HG03442 (cell line): ENCODE measurements at regions not wholly inside any gene's neighbourhood (a gene's known extent, or its start where the extent isn't known, plus 50 kb on each side); places are given as distances from the start of the nearest gene placed in this dataset.

ENCODE experiments used
- ATAC-seq: cut with Tn5 transposase; IDR thresholded peaks from one replicate; pipeline ENCODE4 v1.9.1; 2021; ENCODE audit warnings: mild to moderate bottlenecking, moderate library complexity; ENCODE audit not compliant: unreplicated experiment

DNA sequence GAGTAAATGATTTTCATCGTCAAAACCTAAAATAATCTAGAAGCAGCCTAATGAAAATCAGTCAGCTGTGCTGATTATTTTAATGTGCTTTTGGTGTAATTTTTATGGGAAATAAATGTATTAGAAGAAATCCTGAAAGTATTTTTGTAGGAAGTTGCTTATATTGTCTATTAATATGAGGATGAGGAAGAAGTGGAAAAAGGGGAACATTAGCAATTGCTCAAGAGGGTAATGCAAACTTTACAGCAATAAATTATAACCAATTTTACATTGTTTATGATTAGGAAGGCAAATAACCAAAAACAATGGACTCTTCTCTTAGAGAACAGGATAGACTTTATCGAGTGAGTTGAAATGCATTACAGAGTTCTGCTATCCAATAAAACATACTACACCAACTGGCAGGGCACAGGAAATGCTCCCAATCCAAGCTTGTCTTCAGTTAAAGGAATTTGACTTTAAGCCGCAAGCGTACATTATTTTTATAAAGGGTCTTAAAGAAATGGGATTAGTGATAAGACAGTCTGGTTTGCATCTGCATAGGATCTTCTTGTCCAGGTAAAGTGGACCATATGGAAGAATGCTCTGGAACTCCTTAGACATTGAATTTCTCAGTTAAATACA, 374.8 kb downstream of the PDGFC start:
- no peak for ATAC-seq

GRCh38 chr4:156596026-156596425, 375.6 kb downstream of the PDGFC start:
- no peak for ATAC-seq

DNA sequence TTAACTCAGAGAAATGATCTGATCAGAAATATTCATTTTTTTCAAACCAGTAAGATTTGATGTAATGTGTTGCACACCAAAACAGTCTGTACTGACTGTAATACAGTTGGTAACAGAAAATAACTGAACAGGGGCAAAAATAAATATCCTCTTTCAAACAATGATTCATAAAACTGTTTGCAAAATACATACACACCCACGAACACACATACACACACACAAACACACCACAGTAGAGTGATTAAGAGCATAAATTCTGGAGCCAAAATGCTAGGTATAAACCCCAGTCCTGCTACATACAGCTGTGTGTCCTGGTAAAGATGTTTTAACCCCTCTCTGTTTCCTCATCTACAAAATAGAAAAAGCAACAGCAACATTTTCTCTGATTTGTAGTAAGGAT, 376.6 kb downstream of the PDGFC start:
- ATAC-seq = no peak

DNA sequence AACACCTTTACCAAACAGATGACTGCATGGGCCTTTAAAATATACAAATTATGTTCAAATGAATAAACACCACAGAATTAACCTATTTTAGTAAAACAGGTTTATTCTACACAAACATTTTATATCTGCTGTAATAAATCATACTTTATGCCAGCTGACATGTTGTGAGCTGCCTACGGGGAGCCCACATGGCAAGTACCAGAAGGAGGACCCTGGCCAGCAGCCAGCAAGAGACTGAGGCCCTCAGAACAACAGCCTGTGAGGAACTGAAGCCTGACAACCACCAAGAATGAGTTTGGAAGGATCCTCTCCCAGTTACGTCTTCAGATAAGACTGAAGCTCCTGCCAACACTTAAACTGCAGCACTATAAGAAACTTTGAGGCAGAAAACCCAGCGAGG, 377.0 kb downstream of the PDGFC start:
- ATAC-seq = no peak

DNA sequence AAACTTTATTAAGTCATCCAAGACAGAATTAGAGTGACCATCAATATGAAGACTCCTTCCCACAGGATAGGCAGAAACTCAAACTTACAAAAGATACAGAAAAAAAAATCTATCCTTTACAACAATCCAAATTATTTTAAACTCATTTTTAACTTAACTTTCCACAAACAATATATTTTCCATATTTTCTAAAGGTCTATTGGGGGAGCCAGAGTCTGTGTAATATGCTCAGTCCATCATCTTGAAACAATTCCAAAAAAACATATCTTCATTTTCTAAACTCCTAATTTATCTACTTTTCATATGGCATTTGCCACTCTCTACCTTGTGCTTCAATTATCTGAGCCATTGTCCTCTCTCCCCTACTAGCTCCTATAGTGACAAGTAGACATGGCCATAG, 378.1 kb downstream of the PDGFC start:
- no peak for ATAC-seq

DNA sequence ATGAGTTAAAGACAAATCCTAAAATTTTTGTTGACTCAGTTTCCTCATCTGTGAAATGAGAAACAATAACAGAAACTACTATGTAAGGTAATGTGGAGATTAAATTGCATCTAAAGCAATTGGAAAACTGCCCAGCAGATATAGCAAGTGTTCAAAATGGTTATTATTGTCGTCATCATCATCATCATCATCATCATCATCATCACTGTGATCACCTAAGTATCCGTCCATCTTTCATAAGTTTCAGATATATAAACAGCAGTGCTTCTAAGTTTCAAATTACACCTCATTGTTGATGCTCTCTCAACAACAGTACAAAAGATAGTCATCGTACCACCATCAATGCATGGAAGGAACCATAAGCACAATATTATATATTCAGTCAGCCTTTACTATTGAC, 379.9 kb downstream of the PDGFC start:
- no peak for ATAC-seq

- no peak for ATAC-seq
These were observed 387.5 kb downstream of the PDGFC start for GRCh38 chr4:156584100-156584499.

GRCh38 chr4:156583265-156583664, 388.3 kb downstream of the PDGFC start:
- no peak for ATAC-seq

DNA sequence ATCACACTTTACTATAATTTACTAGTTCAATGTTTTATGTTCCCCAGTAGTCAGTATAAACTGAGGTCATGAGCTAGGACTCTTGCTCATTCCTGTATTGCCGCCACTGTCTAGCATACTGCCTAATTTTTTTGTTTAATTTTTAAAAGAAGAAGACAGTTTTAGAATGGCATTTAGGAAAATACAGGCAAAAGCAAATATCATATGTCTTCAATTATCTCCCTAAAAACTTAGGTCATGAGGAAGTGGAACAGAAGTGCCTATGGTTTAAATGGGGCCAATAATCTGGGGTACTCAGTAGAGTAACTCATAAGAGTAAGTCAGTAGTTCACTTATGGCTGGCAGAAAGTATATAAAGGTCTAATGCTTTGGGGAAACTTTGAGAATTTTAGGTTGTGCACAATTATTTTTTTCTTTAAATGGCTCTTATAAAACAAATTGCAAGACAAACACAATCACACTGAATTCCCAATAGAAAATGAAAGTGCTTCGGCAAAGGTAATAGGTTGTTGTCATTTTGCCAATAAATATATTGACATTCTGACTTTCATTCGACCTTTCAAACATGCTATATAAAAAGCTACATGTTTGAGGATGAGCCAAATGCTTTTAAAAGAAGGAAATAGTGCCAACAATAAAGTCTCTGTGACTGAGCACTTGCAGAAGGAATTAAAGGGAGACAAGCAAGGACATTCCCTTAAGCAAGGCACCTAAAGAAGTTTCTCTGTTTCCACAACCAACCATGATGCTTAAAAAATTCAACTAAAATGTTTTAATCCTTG, 390.1 kb downstream of the PDGFC start:
- no peak for ATAC-seq

DNA sequence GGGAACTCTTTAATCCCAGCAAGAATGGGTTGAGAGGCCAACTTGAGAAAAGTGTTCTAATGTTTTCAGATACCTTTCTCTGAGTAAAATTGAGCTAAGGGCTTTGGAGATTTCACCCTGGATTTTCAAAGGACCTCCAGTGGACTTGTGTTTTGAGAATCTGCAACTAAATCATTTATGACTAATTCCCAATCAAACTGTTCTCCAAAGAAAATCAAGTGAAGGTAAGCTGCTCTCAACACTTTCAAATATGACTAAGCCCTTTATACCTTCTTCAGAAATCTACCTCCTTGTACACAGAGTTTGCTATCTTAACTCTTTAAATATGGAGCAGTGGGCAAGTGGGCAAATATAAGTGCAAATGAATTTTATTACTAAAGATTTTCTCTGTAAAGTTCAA, 392.9 kb downstream of the PDGFC start:
- no peak for ATAC-seq

GRCh38 chr4:156578005-156578404, 393.6 kb downstream of the PDGFC start:
- ATAC-seq = no peak

- ATAC-seq = no peak
These were observed 394.7 kb downstream of the PDGFC start for GRCh38 chr4:156576946-156577345.

- no peak for ATAC-seq
These were observed 396.0 kb downstream of the PDGFC start for GRCh38 chr4:156575430-156576073.

DNA sequence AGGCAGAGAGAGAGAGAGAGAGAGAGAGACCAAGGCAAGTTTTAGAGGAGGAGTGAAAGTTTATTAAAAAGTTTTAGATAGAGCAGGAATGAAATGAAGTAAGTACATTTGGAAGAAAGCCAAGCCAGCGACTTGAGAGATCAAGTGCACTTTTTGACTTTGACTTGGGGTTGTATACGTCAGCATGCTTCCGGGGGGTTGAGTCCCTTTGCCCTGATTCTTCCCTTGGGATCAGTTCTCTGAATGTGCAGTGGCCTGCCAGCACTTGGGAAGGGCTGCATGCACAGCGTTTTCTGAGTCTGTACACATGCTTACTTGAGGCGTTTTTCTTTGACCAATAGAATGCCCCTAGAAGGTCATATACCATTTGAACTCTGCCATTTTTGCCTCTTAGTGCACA, 400.5 kb downstream of the PDGFC start:
- ATAC-seq = no peak

GRCh38 chr4:156569535-156569934, 402.1 kb downstream of the PDGFC start:
- no peak for ATAC-seq

- no peak for ATAC-seq
These were observed 403.1 kb downstream of the PDGFC start for GRCh38 chr4:156568484-156568883.

GRCh38 chr4:156568041-156568440, 403.6 kb downstream of the PDGFC start:
- no peak for ATAC-seq

GRCh38 chr4:156560701-156561100, 410.9 kb downstream of the PDGFC start:
- no peak for ATAC-seq

DNA sequence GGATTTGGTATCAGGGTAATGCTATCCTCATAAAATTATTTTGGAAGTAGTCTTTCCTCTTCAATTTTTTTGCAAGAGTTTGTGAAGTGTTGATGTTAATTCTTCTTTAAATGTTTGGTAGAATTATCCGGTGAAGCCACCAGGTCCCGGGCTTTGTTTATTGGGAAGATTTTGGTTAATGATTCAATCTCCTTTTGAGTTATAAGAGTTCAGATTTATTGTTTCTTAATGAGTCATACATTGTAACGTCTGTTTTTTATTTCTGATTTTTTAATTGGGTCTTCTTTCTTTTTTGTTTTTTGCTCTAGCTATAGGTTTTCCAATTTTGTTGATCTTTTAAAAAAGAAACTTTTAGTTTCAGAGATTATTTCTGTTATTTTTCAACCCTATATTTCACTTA, 412.3 kb downstream of the PDGFC start:
- ATAC-seq = no peak

- no peak for ATAC-seq
These were observed 413.1 kb downstream of the PDGFC start for GRCh38 chr4:156558373-156559025.

DNA sequence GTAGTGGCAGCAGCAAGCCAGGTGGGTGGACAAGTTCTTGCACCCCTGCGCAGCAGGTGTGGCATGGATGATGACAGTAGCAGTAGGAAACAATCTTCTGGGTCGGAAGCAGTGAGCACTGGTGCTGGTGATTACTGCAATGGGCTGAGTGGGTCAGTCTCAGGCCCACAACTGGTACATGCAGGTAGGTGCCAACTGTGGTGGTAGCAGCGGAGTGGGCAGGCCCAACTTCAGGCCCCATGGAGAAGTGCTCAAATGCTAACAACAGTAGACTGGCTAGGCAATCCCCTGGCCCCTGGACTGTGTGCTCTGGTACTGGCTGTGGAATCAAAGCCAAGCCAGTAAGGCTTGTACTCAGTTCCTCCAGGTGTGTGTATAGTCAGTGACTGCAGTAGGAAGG, 413.7 kb downstream of the PDGFC start:
- no peak for ATAC-seq

GRCh38 chr4:156556336-156556735, 415.3 kb downstream of the PDGFC start:
- no peak for ATAC-seq
